Activated CD4-positive, alpha-beta T cell treated with anti-CD3 and anti-CD28 coated beads, Interleukin-2, amount 50 U/mL, for 16 hours (primary cell): ENCODE measurements at regions not wholly inside any gene's neighbourhood (a gene's known extent, or its start where the extent isn't known, plus 50 kb on each side); places are given as distances from the start of the nearest gene placed in this dataset.

Experiments
- DNase-seq: peaks from one replicate; pipeline ENCODE4 v3.0.0-alpha.2; 2020

DNA sequence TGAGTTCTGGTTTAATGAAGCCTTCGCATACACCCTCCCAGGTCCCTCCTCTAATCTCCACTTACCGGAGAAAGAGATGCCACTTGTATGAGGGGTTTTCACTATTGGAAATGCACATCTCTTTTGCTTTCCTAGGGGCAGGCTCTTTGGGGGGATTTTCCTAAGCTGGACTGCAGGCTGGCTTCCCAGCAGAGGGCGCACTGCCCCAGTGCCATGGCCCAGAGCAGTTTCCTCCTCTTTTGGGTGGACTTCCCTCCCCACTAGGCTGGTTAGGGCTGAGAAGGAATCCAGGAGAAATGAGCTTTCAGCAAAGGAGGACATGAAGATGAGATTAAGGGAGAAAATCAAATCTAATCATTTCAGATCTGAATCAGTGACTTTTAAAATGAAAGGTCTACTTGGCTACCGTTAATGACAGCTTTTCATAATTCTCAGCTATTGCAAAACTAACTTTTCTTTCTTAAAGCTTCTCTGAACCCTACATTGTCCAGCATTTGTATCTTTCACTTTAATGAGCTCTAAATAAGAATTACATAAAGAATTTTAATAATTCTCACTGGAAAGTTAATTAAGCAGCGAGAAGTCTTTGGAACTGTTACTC is 784.1 kb upstream of the FANCL start:
- peak; percentile 2 for DNase-seq

DNA sequence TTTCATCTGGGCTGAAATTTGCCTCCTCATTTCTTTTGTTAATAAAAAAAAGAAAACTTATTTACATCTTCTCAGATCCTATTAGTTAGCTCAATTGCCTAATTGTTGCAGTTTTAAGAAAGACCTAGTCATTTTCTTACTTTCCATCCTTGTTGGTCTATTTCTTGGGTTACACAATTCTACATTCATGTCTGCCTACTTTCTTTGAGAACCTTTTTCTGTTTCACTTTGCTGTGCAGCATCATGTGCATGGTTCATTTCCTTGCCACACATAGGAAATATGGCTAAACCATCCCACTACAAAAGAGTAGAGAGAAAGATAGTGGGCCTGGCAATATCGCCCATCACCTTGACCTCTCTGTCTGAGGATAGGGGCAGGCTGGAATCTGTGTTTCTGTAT is 780.7 kb upstream of the FANCL start:
- no peak for DNase-seq

DNA sequence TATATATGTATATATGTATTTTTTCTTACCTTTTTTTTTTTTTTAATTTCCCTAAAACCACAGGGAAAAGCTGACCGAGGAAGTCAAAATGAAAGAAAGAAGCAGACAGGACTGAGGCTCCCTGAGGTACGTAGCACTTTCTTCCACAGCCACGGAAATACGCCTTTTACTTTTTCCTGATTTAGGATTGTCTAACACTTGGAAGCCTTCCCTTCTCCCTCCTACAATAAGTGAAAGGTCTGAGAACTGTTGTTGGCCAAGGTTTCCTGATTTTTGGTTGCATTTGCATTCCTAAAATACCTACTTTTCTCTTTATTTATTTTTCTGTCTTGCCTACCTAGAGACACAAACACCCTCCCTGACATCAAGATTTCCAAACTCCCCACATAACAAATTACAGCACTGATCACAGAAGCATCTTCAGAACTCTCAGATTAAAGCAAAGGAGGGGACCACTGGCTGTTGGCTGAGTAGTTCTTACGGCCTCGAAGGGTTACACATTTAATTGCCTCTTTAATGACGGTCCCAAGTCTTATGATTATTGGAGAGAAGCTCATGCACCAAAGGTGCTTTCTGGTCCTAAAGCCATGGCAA is 778.5 kb upstream of the FANCL start:
- DNase-seq, result no peak

DNA sequence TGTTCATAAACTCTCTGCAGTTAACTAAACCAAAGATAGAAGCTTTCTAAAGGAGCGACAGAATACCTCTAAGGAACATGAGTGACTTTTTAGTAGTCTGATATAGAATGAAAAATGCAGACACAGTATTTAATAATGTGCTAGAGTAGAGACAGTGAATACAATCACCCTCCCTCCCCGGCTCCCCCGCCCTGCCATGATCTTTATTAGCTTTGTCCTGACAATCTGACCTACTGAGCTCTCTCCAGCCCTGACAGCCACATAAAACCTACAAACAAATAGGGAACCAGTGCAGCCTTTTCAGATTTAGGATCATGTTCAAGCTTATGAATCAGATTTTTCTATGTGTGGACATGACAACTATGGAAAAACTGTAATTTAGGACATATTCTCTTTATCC is 777.6 kb upstream of the FANCL start:
- DNase-seq, result no peak

DNA sequence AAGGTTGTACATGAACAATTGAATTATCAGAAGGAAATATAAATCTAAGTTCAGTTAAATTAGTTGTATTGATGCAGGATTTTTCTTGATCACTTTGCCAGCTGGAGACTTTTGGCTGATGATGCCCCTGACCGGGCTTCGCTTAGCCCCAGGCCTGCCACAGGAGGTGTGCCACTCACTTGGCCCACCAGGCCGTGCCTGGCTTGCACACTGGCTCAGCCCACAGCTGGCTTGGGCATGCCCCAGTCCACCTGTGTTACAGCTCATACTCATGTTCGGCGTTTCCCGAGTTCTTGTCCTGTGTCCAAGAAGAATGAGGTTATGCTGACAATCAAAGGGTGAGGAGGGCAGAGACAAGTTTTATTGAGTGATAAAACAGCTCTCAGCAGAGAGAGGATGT is 773.9 kb upstream of the FANCL start:
- DNase-seq, result no peak

DNA sequence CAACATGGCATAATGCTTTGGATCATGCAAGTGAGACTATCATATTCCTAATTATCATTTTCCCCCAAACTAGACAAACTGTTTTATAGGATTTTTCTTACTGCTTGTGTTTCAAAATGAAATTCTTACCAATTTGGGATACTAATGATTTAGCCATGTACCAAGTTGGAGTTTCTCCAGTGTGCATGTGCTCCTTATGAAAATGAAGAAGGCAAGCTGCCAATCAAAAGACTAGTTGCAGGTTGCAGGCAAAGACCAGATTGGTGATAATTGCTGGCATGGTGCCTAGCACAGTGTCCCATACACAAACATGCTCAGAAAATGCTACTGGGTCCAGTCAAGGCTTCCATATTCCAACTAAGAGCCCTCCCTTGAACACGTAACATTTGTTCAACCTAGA is 771.8 kb upstream of the FANCL start:
- DNase-seq, result no peak

DNA sequence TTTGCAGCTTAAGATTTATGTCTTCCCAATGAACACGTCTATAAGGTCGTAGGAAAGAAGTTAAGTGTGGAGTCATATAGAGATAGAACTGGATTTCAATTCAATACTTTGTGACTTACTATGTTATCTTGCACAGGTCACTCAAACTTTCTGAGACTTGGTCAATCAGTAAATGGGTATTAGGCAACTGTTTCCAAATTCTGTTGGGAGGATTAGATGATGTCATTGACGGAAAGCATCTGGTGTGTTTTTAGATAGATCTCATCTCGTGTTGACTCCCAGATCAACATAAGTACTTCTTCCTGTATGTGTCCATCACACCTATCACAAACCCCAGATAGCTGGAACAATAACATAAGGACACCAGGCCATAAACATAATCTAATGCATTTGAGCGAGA is 771.1 kb upstream of the FANCL start:
- DNase-seq, result no peak

DNA sequence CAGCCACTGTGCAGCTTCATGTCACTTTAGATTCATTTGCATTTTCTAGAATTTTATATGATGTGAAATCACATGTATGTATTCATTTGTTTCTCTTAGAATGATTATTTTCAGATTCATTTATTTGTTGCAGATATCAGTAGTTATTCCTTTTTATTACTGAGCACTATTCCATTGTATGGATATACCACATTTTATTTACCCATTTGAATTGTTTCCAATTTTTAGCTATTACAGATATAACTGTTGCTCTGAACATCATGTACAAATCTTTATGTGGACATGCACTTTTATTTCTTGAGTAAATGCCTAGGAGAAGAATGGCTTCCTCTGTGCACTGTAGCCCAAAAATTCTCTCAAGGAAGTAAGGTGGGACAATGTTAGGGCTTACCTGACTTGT is 767.8 kb upstream of the FANCL start:
- no peak for DNase-seq

DNA sequence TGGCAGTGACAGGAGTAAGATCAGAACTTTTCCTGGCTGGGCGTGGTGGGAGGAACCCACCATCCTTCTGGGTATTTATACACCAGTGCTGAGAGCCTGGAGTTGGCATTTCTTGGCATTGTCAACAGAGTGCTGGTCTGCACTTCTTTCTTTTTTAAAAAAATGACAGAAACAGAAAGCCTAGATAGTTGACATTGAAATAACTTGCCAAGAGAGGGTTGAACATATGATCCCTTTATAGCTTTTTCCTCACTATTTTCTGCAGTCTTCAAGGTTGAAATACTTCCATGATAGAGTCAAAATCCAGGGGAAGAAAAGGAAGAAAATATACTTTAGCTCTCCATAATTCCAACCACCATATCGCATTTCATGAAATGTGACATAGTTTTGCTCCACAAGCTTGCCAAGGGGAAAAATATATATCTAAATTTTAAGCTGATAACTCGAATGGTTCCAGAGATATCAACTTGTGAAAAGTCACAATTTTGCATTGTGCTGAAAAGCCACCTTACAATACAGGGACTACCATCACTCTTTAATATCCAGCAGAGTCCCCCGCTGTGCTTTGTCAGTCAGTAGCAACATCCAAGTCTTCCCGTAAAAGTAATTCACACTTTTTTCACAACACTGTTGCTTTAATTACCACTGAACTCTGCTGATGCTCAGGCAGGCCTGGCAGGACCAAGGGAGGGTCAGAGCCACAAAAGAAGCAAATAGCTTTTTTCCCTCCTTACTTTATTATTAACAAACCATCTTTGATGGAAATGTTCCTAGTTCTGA is 764.9 kb upstream of the FANCL start:
- no peak for DNase-seq

DNA sequence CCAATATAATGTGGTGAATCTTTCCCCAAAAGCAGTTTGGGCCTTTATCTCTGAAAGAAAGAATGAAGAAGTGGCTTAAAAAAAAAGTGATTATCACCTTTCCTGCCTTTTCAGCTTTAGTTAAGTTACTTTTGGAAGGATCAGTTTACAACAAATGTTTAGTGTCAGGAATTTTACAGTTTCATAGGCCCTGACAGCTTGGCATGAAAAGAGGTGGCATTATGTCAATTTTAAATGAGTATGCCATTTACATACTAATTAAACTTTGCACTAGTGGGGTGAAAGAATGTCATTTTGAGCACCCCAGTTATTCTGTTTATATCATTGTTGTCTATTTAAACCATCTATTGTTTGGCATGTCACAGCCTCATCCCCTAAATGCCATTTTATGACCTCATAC is 763.5 kb upstream of the FANCL start:
- no peak for DNase-seq

DNA sequence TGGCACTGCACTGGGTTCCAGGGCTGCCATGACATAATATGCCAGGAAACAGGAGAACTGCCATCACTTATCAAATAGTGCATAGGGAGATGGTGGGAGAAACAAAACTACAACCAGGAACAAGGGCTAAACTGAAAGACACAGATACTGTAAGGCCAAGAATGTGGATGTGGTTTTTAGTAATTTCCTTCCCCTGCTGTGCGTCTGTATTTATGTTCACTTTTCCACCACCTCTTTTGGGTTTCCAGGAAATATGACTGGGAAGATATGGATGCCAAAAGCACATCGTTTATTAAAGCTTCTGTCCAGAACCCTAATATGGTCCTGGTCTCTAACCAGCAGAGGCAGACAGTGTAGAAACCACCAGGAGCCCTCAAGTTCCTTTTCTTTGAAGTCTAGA is 759.7 kb upstream of the FANCL start:
- no peak for DNase-seq

DNA sequence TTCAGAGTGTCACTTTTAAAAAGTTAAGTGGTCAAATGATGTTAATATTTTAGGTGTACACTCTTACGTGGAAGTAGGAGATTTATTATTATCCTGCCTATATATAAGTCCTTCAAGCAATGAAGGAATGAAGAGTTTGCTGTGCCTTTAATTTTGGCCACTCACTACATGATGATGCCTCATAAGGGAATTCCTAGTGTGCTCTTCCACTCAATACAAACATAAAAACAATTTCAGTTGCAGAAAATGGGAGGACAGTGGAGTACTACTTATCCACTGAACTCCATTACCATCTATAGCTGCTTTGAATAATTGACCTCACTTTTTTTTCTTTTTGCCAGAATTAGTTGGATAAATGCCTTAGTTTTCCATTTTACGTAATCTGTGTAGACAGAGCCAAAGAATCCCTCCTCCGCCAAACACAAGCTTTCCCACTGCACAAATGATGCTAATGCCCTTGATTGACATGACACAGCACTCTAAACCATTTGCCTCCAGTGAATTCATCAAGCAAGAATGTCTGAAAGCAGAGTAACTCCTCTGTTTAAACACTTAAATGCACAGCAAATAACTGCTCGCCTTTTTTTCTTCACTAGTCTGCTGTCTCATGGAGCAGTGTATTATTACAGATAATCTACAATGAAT is 751.1 kb upstream of the FANCL start:
- no peak for DNase-seq

DNA sequence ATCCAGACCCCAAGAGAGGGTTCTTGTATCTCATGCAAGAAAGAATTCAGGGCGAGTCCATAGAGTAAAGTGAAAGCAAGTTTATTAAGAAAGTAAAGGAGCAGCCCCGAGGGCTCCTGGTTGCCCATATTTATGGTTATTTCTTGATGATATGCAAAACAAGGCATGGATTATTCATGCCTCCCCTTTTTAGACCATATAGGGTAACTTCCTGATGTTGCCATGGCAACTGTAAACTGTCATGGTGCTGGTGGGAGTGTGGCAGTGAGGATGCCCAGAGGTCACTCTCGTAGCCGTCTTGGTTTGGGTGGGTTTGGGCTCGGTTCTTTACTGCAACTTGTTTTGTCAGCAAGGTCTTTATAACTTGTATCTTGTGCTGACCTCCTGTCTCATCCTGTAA is 750.2 kb upstream of the FANCL start:
- DNase-seq, result no peak

DNA sequence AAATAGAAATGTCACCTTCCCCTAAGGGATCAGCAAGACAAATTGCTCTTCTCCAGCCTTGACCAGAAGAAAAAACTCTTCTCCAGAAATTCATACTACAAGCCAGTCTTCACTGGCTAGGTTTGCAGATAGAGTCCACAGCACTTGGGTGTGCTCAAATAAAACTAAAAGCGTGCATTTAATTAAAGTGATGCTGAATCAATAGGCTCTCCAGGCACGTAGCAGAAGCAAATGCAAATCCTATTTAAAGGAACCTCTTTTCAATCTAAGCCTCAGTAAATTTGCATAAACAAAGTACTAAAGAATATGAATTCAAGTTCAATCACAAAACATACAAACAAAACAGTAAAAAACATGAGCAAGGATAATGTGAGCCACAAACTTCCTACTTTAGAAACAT is 744.4 kb upstream of the FANCL start:
- no peak for DNase-seq

DNA sequence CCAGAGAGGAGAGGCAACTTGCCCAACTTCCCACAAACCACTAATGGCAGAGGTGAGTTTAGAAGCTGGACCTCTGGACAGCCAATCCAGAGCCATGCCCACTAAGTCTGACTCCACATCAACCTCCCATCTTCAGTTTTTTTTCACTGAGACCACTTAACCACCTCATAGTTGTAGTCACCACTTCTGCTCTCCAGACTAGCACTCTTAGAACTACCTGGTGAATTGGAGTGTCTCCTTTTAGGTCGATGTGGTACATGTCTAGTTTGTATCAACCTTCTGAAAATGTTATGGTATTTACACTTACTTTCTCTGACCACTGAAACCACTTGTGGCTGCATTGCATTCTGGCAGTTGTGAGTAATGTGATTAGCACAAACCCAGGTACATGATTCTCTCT is 743.6 kb upstream of the FANCL start:
- no peak for DNase-seq

DNA sequence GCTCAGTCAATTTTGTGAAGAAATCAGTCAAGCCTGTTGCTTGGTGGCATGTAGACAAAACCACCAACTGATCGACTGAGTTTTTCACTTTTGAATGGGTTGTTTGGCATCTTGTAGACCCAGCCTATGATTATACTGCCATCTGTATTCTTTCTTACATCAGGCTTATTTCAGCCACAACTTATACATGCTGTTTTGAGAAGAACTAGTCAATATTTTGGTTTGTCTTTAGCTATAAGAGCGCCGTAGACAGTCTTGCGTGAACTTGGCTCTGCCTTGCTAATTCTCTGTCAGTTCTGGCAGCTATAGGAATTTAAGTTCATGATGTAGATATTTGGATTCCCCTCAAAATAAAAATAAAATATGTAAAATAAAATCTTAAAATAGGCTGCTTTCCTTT is 742.0 kb upstream of the FANCL start:
- no peak for DNase-seq

DNA sequence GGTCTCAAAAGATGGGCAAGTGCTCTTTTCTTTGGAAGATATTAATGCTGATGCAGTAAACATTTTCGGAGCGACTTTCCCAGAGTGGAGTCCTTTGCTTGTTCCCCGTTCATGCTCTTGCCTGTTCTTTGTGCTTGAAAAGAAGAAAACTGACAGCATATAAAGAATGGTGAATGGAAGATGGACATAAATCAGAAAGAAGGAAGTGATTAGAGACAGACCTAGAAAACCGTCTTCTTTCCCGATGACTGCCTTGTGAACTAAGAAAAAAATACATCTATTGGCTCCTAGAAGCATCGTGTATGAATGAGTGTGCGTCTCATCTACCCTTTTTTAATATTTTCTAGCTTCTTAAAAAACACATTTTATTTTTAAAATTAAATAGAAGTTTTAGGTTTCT is 740.1 kb upstream of the FANCL start:
- DNase-seq, result no peak

DNA sequence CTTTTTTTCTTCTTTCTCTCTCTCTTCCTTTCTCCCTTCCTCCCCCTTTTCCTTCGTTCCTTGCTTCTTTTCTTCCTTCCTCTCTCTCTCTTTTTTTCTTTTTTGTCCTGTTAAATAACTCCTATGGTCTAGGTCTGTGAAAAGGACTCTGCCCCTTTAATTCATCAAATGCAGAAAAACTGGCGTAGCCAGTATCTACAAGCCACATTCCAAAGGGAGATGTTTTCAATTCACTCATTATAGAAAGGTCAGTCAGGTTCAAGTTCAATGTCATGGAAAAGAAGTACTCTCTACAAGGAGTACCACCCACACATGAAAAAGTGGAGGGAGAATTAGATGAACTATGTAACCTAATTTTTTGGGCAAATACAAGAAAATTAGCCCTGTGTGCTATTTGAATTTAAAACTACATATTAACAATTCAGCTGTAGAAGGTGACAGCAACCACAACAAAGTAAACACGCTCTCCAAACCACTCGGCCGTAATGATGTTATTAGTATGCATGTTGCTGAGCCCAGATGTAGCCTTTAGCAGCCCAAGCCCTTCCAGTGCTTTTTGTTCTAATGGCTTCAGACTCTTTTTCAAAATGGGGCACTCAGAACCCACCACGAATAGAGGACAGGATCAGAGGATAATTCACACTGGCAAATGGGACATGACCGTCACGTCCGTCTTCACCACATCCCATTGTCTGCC is 735.4 kb upstream of the FANCL start:
- DNase-seq, result no peak

DNA sequence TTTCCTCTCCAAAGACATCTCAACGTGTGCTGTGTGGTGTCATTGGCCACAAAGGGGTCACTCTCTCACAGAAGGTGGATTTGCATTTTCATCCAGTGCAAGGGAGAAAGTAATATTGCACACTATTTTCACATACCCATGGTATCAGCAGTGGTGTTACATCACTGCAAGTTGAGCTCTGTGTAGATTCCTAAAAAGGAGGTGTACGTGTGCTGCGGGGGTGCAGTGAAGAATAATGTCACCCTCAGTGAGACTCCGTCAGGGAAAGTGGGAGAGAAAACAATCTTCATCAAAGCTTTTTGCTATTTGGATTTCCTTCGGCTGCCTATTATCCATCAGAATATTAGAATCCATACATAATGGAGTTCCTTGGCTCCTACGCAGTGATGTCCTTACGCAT is 733.8 kb upstream of the FANCL start:
- no peak for DNase-seq

DNA sequence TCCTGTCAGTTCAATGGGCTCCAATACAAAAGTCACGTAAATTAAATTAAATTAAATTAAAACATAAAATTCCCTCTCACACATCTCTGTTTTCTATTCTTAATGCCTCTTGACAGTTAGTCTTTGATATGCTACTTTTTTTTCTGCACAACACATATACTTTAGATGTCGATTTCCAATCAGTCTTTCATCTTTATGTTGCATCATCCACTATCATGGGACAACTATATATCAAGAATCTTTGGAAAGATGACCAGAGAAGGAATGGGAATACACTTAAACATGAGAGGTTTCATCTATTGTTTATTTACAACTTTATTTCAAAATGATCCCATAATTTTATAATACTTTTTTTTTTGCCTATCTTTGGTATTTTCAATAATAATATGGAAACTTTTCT is 733.3 kb upstream of the FANCL start:
- DNase-seq, result no peak

DNA sequence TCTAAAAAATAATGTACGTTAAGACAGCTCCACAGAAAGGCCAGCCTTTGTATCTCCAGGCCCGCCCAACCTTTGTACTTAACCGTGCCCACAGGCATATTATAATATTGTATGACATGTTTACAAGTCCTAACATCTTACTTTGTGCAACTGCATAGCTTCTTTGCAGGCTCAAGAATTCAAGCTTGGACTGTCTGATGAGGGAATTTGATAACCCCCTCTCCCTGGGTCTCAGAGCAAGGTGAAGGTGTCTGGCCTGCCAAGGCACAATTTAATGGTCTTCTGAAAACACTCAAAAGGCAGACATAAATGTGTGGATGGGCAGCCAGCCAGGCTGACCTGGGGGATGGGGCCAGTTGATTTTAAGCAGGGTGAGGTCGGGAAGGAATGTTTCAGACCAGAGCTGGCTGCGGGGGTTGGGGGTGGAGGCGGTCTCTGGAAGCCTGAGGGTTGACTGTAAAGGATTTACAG is 732.7 kb upstream of the FANCL start:
- DNase-seq, result no peak

DNA sequence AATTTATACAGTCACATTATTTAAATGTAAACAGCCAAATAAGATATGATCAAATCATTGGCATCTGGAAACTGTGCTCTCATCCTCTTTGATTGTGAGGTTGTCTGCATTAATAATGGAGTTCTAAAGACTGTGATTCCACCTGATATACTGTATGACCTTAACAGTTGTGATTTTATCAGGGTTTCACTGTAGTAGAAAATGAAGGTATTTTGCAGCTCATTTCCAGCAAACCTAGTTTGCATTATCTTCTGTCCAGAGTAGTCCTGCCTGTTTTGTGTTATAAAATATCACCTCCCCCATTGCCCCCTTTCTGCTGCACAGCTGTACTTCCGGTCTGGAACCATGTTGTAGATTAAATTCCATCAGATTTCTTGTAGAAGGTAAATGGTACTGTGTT is 731.6 kb upstream of the FANCL start:
- DNase-seq, result no peak
